ENCODE measurements at regions not wholly inside any gene's neighbourhood (a gene's known extent, or its start where the extent isn't known, plus 50 kb on each side); places are given as distances from the start of the nearest gene placed in this dataset.

DNA sequence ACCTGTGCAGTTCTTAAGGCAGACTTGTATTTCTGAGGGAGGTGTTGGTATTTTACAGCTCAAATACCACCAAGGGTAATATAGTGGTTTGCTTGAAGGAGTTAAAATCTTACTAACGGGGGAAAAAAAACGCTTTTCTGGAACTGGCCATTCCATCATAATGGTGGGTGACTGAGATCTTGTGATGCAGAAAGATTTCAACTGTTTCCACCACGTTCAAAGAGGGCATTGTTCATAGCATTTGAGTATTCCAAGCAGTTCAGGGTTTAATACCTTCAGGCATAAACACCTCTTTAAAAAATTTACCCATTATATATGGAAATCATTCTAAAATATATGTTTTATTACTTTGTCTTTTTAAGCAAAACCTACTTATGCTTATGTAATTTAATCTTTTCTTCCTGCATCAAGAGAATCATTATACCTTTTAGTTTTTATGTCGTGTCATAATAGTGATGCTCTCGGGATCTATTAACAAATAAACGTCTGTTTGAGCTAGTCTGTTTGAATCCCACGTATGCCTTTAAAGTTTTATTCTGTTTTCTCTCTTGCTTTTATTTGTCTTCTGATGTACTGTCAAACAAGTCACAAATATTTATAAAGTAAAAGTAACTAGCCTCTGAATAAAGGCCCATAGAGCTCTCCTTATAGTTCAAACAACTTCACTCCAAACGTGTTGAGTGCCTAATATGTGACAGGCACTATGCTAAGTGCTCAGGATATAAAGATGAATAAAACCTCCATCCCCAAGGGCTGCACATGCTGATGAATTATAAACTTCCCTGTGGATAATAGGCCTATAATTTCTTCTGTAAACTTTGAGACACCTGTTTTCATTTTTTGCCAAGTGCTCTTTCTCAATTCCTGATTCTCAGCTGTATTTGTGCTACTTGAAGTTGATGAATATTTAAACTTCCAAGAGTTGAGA is 298.8 kb upstream of the FERMT1 start (continued):
- TF ChIP-seq, protein P1, sequence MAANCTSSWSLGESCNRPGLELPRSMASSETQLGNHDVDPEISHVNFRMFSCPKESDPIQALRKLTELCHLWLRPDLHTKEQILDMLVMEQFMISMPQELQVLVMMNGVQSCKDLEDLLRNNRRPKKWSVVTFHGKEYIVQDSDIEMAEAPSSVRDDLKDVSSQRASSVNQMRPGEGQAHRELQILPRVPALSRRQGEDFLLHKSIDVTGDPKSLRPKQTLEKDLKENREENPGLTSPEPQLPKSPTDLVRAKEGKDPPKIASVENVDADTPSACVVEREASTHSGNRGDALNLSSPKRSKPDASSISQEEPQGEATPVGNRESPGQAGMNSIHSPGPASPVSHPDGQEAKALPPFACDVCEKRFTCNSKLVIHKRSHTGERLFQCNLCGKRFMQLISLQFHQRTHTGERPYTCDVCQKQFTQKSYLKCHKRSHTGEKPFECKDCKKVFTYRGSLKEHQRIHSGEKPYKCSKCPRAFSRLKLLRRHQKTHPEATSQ (tag by site-specific recombination; IDR thresholded peaks at IDR 0.05) = no peak
- no peak for TF ChIP-seq ZNF501 (tag by site-specific recombination; IDR thresholded peaks at IDR 0.05)
- no peak for TF ChIP-seq ZFP37 (tag by site-specific recombination; IDR thresholded peaks at IDR 0.05)
- no peak for TF ChIP-seq ZFHX2 (tag by site-specific recombination; conservative IDR thresholded peaks at IDR 0.05)
- no peak for TF ChIP-seq ZNF10 (tag by site-specific recombination; IDR thresholded peaks at IDR 0.05)
- TF ChIP-seq, protein P2, sequence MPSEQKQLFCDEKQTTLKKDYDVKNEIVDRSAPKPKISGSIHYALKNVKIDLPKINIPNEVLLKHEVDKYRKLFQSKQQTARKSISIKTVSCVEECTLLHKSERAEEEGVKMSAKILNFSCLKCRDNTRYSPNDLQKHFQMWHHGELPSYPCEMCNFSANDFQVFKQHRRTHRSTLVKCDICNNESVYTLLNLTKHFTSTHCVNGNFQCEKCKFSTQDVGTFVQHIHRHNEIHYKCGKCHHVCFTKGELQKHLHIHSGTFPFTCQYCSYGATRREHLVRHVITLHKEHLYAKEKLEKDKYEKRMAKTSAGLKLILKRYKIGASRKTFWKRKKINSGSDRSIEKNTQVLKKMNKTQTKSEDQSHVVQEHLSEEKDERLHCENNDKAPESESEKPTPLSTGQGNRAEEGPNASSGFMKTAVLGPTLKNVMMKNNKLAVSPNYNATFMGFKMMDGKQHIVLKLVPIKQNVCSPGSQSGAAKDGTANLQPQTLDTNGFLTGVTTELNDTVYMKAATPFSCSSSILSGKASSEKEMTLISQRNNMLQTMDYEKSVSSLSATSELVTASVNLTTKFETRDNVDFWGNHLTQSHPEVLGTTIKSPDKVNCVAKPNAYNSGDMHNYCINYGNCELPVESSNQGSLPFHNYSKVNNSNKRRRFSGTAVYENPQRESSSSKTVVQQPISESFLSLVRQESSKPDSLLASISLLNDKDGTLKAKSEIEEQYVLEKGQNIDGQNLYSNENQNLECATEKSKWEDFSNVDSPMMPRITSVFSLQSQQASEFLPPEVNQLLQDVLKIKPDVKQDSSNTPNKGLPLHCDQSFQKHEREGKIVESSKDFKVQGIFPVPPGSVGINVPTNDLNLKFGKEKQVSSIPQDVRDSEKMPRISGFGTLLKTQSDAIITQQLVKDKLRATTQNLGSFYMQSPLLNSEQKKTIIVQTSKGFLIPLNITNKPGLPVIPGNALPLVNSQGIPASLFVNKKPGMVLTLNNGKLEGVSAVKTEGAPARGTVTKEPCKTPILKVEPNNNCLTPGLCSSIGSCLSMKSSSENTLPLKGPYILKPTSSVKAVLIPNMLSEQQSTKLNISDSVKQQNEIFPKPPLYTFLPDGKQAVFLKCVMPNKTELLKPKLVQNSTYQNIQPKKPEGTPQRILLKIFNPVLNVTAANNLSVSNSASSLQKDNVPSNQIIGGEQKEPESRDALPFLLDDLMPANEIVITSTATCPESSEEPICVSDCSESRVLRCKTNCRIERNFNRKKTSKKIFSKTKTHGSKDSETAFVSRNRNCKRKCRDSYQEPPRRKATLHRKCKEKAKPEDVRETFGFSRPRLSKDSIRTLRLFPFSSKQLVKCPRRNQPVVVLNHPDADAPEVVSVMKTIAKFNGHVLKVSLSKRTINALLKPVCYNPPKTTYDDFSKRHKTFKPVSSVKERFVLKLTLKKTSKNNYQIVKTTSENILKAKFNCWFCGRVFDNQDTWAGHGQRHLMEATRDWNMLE (tag by site-specific recombination; conservative IDR thresholded peaks at IDR 0.05; ENCODE audit: low read depth) = no peak
- TF ChIP-seq ZNF146 (tag by site-specific recombination; IDR thresholded peaks at IDR 0.05) = no peak
- TF ChIP-seq ZNF677 (tag by site-specific recombination; IDR thresholded peaks at IDR 0.05) = no peak
- TF ChIP-seq ZNF792 (tag by site-specific recombination; IDR thresholded peaks at IDR 0.05) = no peak

DNA sequence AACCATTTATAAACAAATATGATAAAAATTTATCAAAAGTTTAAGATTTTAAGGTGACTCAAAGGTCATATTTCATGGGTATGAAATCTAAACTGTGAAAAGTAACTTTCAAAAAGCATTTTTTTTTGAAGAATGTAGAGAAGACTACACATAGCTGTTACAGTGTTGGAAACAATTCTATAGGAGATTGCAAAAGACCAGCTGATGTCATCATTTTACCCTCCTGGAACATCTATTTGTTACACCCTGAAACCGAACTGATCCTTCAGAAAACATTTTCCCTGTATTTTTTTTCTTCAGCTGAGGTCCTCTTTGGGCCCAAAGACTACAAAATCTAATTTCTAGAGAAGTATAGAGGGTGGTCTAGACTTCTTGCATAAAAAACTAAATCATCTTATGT is 297.5 kb upstream of the FERMT1 start:
- CTCF ChIA-PET = no interaction called here

More for the DNA sequence above, 297.5 kb upstream of the FERMT1 start:
- H3K4me1 ChIP-seq (ENCODE audit: control insufficient read depth, insufficient read depth, low read length) = peaks cover 7% of the 10 kb centered on the region
- POLR2A ChIA-PET = no interaction called here
- H3K36me3 ChIP-seq (ENCODE audit: control insufficient read depth in 2 of 2, insufficient read depth in 1 of 2, low read length in 2 of 2) = no peaks in the 10 kb centered on the region
- no peak overlapping the region for H3K4me3 ChIP-seq (ENCODE audit: low read depth, low read length)
- no peak overlapping the region for H3K27ac ChIP-seq (ENCODE audit: extremely low read depth, low read depth, low read length)
- no peaks in the 10 kb centered on the region for H3K9me3 ChIP-seq (ENCODE audit: control insufficient read depth, insufficient read depth, low read depth, low read length)
- TF ChIP-seq ZNF174 (tag by site-specific recombination; IDR thresholded peaks at IDR 0.05) (no peak), ZNF473 (tag by site-specific recombination; IDR thresholded peaks at IDR 0.05) (no peak), ZEB2 (tag by site-specific recombination; IDR thresholded peaks at IDR 0.05) (no peak), ZSCAN23 (tag by site-specific recombination; IDR thresholded peaks at IDR 0.05) (no peak), ZNF843 (tag by site-specific recombination; IDR thresholded peaks at IDR 0.05) (no peak), ZNF416 (tag by site-specific recombination; IDR thresholded peaks at IDR 0.05) (no peak), ZNF350 (tag by site-specific recombination; IDR thresholded peaks at IDR 0.05) (no peak), ZNF266 (tag by site-specific recombination; IDR thresholded peaks at IDR 0.05; ENCODE audit: low read depth) (no peak), ZNF677 (tag by site-specific recombination; IDR thresholded peaks at IDR 0.05) (no peak), ZNF214 (tag by site-specific recombination; IDR thresholded peaks at IDR 0.05; ENCODE audit: borderline replicate concordance) (no peak), ZNF626 (tag by site-specific recombination; IDR thresholded peaks at IDR 0.05) (no peak), ZNF654 (tag by site-specific recombination; IDR thresholded peaks at IDR 0.05; ENCODE audit: low read depth) (no peak), ZNF423 (tag by site-specific recombination; IDR thresholded peaks at IDR 0.05) (no peak), ZNF391 (tag by site-specific recombination; IDR thresholded peaks at IDR 0.05; ENCODE audit: borderline replicate concordance, low read depth) (no peak)
- TF ChIP-seq, protein P3, sequence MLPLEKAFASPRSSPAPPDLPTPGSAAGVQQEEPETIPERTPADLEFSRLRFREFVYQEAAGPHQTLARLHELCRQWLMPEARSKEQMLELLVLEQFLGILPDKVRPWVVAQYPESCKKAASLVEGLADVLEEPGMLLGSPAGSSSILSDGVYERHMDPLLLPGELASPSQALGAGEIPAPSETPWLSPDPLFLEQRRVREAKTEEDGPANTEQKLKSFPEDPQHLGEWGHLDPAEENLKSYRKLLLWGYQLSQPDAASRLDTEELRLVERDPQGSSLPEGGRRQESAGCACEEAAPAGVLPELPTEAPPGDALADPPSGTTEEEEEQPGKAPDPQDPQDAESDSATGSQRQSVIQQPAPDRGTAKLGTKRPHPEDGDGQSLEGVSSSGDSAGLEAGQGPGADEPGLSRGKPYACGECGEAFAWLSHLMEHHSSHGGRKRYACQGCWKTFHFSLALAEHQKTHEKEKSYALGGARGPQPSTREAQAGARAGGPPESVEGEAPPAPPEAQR (tag by site-specific recombination; IDR thresholded peaks at IDR 0.05) = no peak
- TF ChIP-seq, protein P4, sequence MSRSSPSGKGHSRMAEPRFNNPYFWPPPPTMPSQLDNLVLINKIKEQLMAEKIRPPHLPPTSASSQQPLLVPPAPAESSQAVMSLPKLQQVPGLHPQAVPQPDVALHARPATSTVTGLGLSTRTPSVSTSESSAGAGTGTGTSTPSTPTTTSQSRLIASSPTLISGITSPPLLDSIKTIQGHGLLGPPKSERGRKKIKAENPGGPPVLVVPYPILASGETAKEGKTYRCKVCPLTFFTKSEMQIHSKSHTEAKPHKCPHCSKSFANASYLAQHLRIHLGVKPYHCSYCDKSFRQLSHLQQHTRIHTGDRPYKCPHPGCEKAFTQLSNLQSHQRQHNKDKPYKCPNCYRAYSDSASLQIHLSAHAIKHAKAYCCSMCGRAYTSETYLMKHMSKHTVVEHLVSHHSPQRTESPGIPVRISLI (tag by site-specific recombination; IDR thresholded peaks at IDR 0.05) = no peak
- TF ChIP-seq, protein P5, sequence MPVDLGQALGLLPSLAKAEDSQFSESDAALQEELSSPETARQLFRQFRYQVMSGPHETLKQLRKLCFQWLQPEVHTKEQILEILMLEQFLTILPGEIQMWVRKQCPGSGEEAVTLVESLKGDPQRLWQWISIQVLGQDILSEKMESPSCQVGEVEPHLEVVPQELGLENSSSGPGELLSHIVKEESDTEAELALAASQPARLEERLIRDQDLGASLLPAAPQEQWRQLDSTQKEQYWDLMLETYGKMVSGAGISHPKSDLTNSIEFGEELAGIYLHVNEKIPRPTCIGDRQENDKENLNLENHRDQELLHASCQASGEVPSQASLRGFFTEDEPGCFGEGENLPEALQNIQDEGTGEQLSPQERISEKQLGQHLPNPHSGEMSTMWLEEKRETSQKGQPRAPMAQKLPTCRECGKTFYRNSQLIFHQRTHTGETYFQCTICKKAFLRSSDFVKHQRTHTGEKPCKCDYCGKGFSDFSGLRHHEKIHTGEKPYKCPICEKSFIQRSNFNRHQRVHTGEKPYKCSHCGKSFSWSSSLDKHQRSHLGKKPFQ (tag by site-specific recombination; IDR thresholded peaks at IDR 0.05) = no peak
